ENCODE measurements at regions not wholly inside any gene's neighbourhood (a gene's known extent, or its start where the extent isn't known, plus 50 kb on each side); places are given as distances from the start of the nearest gene placed in this dataset.

DNA sequence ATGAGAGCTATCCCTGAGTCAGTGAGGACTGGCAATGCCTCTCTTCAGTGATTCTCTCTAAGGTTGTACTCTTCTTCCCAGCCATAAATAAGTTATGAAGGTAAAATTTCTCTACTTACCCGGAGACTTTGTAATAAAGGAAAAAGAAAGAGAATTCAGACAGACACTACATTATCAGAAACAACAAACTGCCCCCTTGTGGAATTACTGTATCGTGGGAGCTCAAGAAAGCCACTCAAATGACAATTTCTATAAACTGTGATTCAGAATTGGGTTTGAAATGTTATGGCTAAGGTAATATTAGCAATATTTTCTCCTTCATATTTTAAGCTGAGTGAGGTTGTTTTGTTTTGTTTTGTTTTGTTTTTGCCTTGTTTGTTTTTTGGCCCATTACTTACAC lies 155.8 kb upstream of the TANK start:
- no peak for DNase-seq (ENCODE audit: low read depth)
- H3K4me3 ChIP-seq (ENCODE audit: low read depth, low read length) = no peak overlapping the region
- TF ChIP-seq CTCF (conservative IDR thresholded peaks at IDR 0.05; ENCODE audit: low read depth, low read length) = peak; percentile 58

DNA sequence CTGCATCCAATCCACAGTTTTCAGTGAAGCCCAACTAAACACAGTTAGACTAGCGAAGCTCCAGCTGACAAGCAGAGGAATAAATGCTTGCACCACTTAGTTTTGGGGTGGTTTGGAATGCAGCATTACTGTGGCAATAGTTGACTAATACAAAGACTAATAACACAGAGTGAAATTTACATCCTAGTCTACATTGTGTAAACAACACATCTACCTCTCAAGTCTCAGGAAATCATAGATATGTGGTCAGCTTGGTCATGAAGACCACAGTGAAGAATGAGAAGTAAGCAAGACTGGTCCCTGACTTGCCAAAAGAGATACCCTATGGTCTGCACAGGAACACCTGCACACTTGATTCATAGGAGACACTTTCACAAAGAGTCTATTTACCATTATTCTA lies 155.1 kb upstream of the TANK start:
- H3K4me3 ChIP-seq (ENCODE audit: low read depth, low read length) = no peak overlapping the region
- no peak for DNase-seq (ENCODE audit: low read depth)
- no peak for TF ChIP-seq CTCF (conservative IDR thresholded peaks at IDR 0.05; ENCODE audit: low read depth, low read length)

DNA sequence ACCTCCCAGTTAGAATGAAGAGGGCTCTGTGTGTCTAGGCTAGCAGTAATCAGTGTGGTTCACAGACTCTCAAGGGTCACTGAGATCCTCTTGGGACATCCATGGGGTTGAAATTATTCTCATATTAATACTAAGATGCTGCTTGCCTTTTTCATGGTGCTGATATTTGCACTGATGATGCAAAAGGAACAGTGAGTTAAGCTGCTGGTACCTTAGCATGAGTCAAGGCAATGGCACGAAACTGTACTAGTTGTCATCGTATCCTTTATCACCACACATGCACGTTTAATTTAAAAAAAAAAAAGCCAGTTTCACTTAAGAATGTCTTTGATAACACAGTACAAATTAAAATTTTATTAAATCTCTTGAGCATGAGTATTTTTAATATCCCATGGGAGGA lies 151.9 kb upstream of the TANK start:
- no peak for DNase-seq (ENCODE audit: low read depth)
- TF ChIP-seq CTCF (conservative IDR thresholded peaks at IDR 0.05; ENCODE audit: low read depth, low read length) = no peak
- no peak overlapping the region for H3K4me3 ChIP-seq (ENCODE audit: low read depth, low read length)

- DNase-seq (ENCODE audit: low read depth) = no peak
- no peak overlapping the region for H3K4me3 ChIP-seq (ENCODE audit: low read depth, low read length)
- no peak for TF ChIP-seq CTCF (conservative IDR thresholded peaks at IDR 0.05; ENCODE audit: low read depth, low read length)
Observed at GRCh38 chr2:161010503-161011015, 149.7 kb upstream of the TANK start.

DNA sequence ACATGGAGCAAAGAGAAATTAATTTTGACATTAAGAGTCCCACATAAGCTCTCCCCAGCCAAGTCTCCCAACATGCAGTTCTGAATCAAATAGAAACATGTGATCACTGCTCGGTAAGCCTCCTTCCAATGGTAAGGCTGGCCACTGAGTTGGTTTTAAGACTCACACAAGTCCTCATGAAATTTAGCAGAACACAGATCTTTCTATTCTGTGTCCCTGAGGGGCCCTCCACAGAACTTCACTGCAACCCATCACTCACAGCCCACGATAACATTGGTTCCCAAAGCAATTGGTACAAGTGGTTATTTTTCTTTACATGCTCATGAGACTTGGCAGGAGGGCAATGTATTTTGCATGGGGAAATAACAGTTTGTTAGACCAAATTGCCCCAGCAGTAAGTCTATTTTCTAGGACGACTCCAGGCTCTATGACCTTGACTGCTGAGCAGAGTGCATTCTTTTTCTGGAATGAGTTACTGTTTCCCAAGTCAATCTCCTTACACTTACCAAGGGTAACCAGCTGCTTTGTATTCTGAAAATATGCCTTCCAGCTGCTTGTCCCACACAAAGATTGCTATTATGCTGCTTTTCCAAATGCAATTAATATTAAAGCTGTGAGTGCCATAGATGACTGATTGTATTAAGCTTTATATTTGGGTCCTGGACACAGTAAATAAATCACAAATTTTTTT lies 142.3 kb upstream of the TANK start:
- no peak for DNase-seq (ENCODE audit: low read depth)
- no peak overlapping the region for H3K4me3 ChIP-seq (ENCODE audit: low read depth, low read length)
- TF ChIP-seq CTCF (conservative IDR thresholded peaks at IDR 0.05; ENCODE audit: low read depth, low read length) = no peak

DNA sequence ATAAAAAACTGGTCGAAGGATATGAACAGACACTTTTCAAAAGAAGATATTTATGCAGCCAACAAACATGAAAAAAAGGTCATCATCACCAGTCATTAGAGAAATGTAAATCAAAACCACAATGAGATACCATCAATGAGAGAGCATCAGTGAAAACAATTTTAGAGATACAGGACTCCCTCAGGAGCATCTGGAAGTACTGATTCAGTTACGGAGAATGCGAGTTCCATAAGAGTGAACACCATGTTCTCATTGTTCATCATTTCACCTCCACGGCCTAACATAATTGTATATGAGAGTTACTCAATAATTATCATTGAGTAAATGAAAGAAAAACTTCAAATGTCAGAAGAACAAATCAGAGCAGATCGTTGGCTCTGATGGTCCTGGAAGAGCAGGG lies 140.9 kb upstream of the TANK start:
- H3K4me3 ChIP-seq (ENCODE audit: low read depth, low read length) = no peak overlapping the region
- no peak for DNase-seq (ENCODE audit: low read depth)
- no peak for TF ChIP-seq CTCF (conservative IDR thresholded peaks at IDR 0.05; ENCODE audit: low read depth, low read length)

- DNase-seq (ENCODE audit: low read depth) = peak; percentile 39
- no peak overlapping the region for H3K4me3 ChIP-seq (ENCODE audit: low read depth, low read length)
- no peak for TF ChIP-seq CTCF (conservative IDR thresholded peaks at IDR 0.05; ENCODE audit: low read depth, low read length)
Observed at GRCh38 chr2:161020437-161020836, 139.8 kb upstream of the TANK start.

Measured in epithelial cell of proximal tubule (primary cell).